Smooth muscle cell (in vitro differentiated cells): ENCODE measurements at regions not wholly inside any gene's neighbourhood (a gene's known extent, or its start where the extent isn't known, plus 50 kb on each side); places are given as distances from the start of the nearest gene placed in this dataset.

ENCODE experiments used
- DNase-seq: peaks from one replicate; lab custom pipeline; 2025; ENCODE audit not compliant: unreplicated experiment; lab: John Stamatoyannopoulos, UW
- H2AFZ ChIP-seq: fragments of 200-600 bp; sonication (generic); 2 replicates; pipeline ENCODE4 v1.6.0; 2016; ENCODE audit warnings: antibody characterized with exemption, low read depth, mild to moderate bottlenecking
- H3F3A ChIP-seq: fragments of 200-600 bp; sonication (generic); 2 replicates; pipeline ENCODE4 v1.6.0; 2017; ENCODE audit warnings: antibody characterized with exemption, low read depth
- H3K27ac ChIP-seq: fragments of 200-600 bp; sonication (generic); 2 replicates; pipeline ENCODE4 v1.5.1; 2016; ENCODE audit warnings: low read depth, mild to moderate bottlenecking
- H3K27me3 ChIP-seq: fragments of 200-600 bp; sonication (generic); 2 replicates; pipeline ENCODE4 v1.6.1; 2016; ENCODE audit warnings: low read depth, mild to moderate bottlenecking
- H3K36me3 ChIP-seq: fragments of 200-600 bp; sonication (generic); 2 replicates; pipeline ENCODE4 v1.5.1; 2016; ENCODE audit warnings: low read depth
- H3K4me1 ChIP-seq: fragments of 200-600 bp; sonication (generic); 2 replicates; pipeline ENCODE4 v1.5.1; 2016; ENCODE audit warnings: low read depth
- H3K4me2 ChIP-seq: fragments of 200-600 bp; sonication (generic); 2 replicates; pipeline ENCODE4 v1.6.0; 2016; ENCODE audit warnings: mild to moderate bottlenecking
- H3K4me3 ChIP-seq: fragments of 200-600 bp; sonication (generic); 2 replicates; pipeline ENCODE4 v1.5.1; 2016; ENCODE audit warnings: mild to moderate bottlenecking
- H3K79me2 ChIP-seq: fragments of 200-600 bp; sonication (generic); 2 replicates; pipeline ENCODE4 v1.6.0; 2016; ENCODE audit warnings: low read depth, mild to moderate bottlenecking
- H3K9ac ChIP-seq: fragments of 200-600 bp; sonication (generic); 2 replicates; pipeline ENCODE4 v1.6.0; 2016; ENCODE audit warnings: low read depth
- H3K9me3 ChIP-seq: fragments of 200-600 bp; sonication (generic); replicated peaks from 2 replicates; pipeline ENCODE4 v1.5.1; 2016; ENCODE audit warnings: low read depth
- H4K20me1 ChIP-seq: fragments of 200-600 bp; sonication (generic); 2 replicates; pipeline ENCODE4 v1.6.0; 2016; ENCODE audit warnings: low read depth
- WGBS: methylation state at CpG from one replicate; pipeline ENCODE4 v1.1.7; 2016; ENCODE audit warnings: low lambda C conversion rate; 5-methylcytosine and 5-hydroxymethylcytosine counted together
- TF ChIP-seq, protein P1 (sequence below): fragments of 200-600 bp; sonication (generic); IDR thresholded peaks from 2 replicates; pipeline ENCODE4 v1.5.1; 2017; ENCODE audit warnings: borderline replicate concordance, mild to moderate bottlenecking, antibody characterized with exemption; ENCODE audit not compliant: insufficient read depth, poor library complexity, severe bottlenecking

DNA sequence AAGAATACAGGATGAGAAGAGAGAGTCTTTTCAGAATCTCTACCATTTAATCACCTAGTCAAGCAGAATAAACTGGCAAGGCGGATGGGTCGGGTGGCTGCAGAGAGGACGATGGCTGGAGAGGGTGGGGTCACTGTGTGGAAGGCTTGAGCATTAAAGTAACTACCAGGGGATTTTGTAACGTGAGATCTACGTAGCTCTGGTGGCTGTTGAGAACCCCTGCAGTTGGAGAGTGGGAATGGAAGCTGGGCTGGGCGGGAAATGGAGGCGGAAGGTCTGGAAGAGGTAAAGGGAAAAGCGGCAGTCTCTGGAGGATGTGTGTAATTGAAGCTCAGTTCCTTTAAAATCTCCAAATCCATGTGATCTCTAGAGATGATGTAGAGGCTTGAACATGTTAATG, 135.0 kb downstream of the GATA3 start:
- H3K4me3 ChIP-seq, result no peak overlapping the region
- no peaks in the 10 kb centered on the region for H3K36me3 ChIP-seq
- peaks cover 11% of the 10 kb centered on the region for H3K27me3 ChIP-seq
- H3K4me2 ChIP-seq, result no peak overlapping the region
- H3K4me1 ChIP-seq, result no peaks in the 10 kb centered on the region
- no peak for DNase-seq
- TF ChIP-seq, protein P1, sequence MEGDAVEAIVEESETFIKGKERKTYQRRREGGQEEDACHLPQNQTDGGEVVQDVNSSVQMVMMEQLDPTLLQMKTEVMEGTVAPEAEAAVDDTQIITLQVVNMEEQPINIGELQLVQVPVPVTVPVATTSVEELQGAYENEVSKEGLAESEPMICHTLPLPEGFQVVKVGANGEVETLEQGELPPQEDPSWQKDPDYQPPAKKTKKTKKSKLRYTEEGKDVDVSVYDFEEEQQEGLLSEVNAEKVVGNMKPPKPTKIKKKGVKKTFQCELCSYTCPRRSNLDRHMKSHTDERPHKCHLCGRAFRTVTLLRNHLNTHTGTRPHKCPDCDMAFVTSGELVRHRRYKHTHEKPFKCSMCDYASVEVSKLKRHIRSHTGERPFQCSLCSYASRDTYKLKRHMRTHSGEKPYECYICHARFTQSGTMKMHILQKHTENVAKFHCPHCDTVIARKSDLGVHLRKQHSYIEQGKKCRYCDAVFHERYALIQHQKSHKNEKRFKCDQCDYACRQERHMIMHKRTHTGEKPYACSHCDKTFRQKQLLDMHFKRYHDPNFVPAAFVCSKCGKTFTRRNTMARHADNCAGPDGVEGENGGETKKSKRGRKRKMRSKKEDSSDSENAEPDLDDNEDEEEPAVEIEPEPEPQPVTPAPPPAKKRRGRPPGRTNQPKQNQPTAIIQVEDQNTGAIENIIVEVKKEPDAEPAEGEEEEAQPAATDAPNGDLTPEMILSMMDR, result no peak
- H2AFZ ChIP-seq, result no peak overlapping the region
- no peak overlapping the region for H3K27ac ChIP-seq
- no peak overlapping the region for H3K9ac ChIP-seq
- H3K79me2 ChIP-seq, result no peaks in the 10 kb centered on the region
- 75% methylated on average over 8 of the region's 8 CpGs for WGBS
- H4K20me1 ChIP-seq, result no peaks in the 10 kb centered on the region
- no peaks in the 10 kb centered on the region for H3K9me3 ChIP-seq
- H3F3A ChIP-seq, result no peaks in the 10 kb centered on the region

DNA sequence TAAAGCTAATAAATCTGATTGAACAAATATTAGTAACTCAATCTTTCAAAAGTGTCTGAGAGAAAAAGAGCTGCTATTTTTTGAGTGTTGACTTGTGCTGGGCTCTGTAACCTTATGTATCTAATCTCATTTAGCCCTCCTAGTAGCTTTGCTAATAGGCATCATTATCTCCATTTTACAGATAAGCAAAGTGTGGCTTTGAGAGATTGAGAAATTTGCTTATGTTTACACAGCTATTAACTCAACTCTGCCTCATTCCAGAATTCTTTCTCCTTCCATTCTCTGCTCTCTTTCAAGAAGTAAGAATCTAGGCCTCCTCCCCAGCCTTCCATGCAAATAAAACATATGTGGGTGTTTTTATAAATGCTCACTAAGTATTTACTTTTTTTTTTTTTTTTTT, 137.8 kb downstream of the GATA3 start:
- TF ChIP-seq, protein P1, result no peak
- Histone ChIP-seq H3K4me1 (no peaks in the 10 kb centered on the region), H3K79me2 (no peaks in the 10 kb centered on the region)

DNA sequence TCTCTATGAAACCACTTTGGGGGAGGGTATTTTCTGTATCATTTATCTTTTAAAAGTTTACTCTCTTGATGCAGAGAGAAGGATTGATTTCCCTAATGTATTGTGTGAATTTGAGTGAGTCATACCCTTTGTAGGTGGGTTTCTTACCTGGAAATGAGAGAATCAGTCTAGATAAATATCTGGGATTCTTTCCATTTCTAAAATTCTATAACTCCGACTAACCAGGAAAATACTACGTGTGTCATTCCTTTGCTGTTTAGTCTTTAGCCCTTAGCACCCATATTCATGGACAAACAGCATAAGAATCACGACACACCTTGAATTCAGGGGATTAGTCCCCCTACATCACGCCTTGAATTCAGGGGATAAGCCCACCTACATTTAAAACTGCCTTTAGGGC, 139.1 kb downstream of the GATA3 start:
- no peak for DNase-seq
- no peaks in the 10 kb centered on the region for H3K79me2 ChIP-seq
- H3K27ac ChIP-seq, result no peak overlapping the region
- no peak overlapping the region for H3K9ac ChIP-seq
- no peak overlapping the region for H3K4me2 ChIP-seq
- WGBS, result 21% methylated on average over 4 of the region's 4 CpGs
- no peaks in the 10 kb centered on the region for H3K36me3 ChIP-seq
- no peak overlapping the region for H2AFZ ChIP-seq
- H3K27me3 ChIP-seq, result peaks cover 11% of the 10 kb centered on the region
- no peaks in the 10 kb centered on the region for H4K20me1 ChIP-seq
- H3K9me3 ChIP-seq, result no peaks in the 10 kb centered on the region
- H3K4me3 ChIP-seq, result no peak overlapping the region
- no peaks in the 10 kb centered on the region for H3K4me1 ChIP-seq
- H3F3A ChIP-seq, result no peaks in the 10 kb centered on the region
- TF ChIP-seq, protein P1, result no peak

More for the DNA sequence above, 137.8 kb downstream of the GATA3 start:
- H3K4me2 ChIP-seq, result no peak overlapping the region
- no peak overlapping the region for H3K27ac ChIP-seq
- H4K20me1 ChIP-seq, result no peaks in the 10 kb centered on the region
- H3K36me3 ChIP-seq, result no peaks in the 10 kb centered on the region
- H3K9me3 ChIP-seq, result no peaks in the 10 kb centered on the region
- H3K4me3 ChIP-seq, result no peak overlapping the region
- H2AFZ ChIP-seq, result no peak overlapping the region
- no peak overlapping the region for H3K9ac ChIP-seq
- H3K27me3 ChIP-seq, result peaks cover 11% of the 10 kb centered on the region
- no peaks in the 10 kb centered on the region for H3F3A ChIP-seq
- no peak for DNase-seq

DNA sequence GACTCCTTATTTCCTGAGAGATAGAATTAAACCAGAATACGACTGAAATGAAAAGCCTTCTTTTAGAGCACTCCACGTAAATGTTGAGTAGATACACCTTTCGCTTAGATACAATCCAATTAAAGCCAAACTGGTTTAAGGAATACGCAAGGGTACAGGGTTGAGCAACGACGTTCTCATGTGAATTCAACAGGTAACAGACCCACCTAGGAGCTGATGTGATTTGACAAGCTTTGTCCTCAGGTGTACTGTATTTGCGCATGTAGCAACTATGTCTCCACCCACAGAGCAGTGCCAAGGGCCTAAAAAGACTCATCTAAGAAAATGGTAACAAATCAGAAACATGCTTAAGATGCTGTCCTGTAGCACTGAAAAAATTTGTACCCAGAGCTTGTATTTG, 139.6 kb downstream of the GATA3 start:
- Histone ChIP-seq H3K9ac (no peak overlapping the region), H3K27ac (no peak overlapping the region), H3K79me2 (no peaks in the 10 kb centered on the region), H3K4me3 (no peak overlapping the region), H3F3A (no peaks in the 10 kb centered on the region), H3K9me3 (no peaks in the 10 kb centered on the region), H3K27me3 (peaks cover 11% of the 10 kb centered on the region), H4K20me1 (no peaks in the 10 kb centered on the region), H2AFZ (no peak overlapping the region), H3K4me1 (no peaks in the 10 kb centered on the region), H3K36me3 (no peaks in the 10 kb centered on the region), H3K4me2 (no peak overlapping the region)
- no peak for DNase-seq
- TF ChIP-seq, protein P1, result no peak
- WGBS, result 71% methylated on average over 7 of the region's 7 CpGs
